DMS153 treated with DMSO at 0.1 percent for 48 hours (cell line): ENCODE measurements at regions not wholly inside any gene's neighbourhood (a gene's known extent, or its start where the extent isn't known, plus 50 kb on each side); places are given as distances from the start of the nearest gene placed in this dataset.

ENCODE experiments used
- DNase-seq: peaks from one replicate; lab custom pipeline; 2025; ENCODE audit not compliant: unreplicated experiment; lab: John Stamatoyannopoulos, UW

GRCh38 chr12:94094700-94095099 is 53.7 kb upstream of the PLXNC1 start:
- no peak for DNase-seq

DNA sequence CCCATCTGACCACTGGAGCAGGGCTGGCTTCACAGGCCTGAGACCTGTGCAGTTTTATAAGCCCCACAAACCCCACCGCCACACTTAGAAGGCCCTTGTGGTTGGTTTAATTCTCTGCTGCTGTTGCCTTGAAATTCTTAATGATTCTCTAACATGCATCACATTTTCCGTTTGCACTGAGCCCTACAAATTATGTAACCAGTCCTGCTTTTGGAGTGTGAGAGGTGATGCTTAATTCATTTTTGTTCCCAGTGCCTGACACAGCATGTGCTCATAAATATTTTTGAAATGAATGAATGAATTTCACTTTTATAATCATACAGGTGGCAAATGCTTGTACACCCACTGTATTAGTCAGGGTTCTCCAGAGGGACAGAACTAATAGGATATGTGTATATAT is 52.8 kb upstream of the PLXNC1 start:
- no peak for DNase-seq

GRCh38 chr12:94098466-94098865 is 49.9 kb upstream of the PLXNC1 start:
- DNase-seq = no peak
